ENCODE measurements at regions not wholly inside any gene's neighbourhood (a gene's known extent, or its start where the extent isn't known, plus 50 kb on each side); places are given as distances from the start of the nearest gene placed in this dataset.
"Not testable (repeated sequence)": the region's sequence is repeated elsewhere in the genome, so short reads cannot be mapped to it uniquely, and the experiment has no call there.

GRCh38 chr6:26956078-26956600 is 291.4 kb upstream of the PRSS16 start:
- 1 to 23% methylated on average over 4 to 5 of the region's 20 CpGs for WGBS, 2 donors
- intact Hi-C loops (cut with DNase I; ENCODE audit: low total_unique reads) = not testable (repeated sequence)
- DNase-seq (ENCODE audit: low spot score in 2 of 2) = peak; percentile 14 to 78

GRCh38 chr6:26956601-26957184 is 290.8 kb upstream of the PRSS16 start:
- WGBS, 2 donors = 1% methylated on average over 12 to 27 of the region's 54 CpGs
- DNase-seq (ENCODE audit: low spot score in 2 of 2) = peak; percentile 35 to 94
- intact Hi-C loops (cut with DNase I; ENCODE audit: low total_unique reads) = not testable (repeated sequence)
- peak overlapping the region; percentile 28 for H3K4me3 ChIP-seq (ENCODE audit: low read depth, poor library complexity, severe bottlenecking)

More at GRCh38 chr6:26956078-26956600, 291.4 kb upstream of the PRSS16 start:
- not testable (repeated sequence) for H3K4me3 ChIP-seq (ENCODE audit: low read depth, poor library complexity, severe bottlenecking)

GRCh38 chr6:26957399-26958127 is 289.9 kb upstream of the PRSS16 start:
- intact Hi-C loops (cut with DNase I; ENCODE audit: low total_unique reads); H3K4me3 ChIP-seq (ENCODE audit: low read depth, poor library complexity, severe bottlenecking); DNase-seq (ENCODE audit: low spot score in 2 of 2): not testable (repeated sequence)
- 45 to 68% methylated on average over 6 of the region's 6 CpGs for WGBS, 2 donors

- intact Hi-C loops (cut with DNase I; ENCODE audit: low total_unique reads); DNase-seq (ENCODE audit: low spot score in 2 of 2); H3K4me3 ChIP-seq (ENCODE audit: low read depth, poor library complexity, severe bottlenecking): not testable (repeated sequence)
Observed at GRCh38 chr6:26961236-26961635, 286.3 kb upstream of the PRSS16 start.

GRCh38 chr6:27002447-27002846 is 245.1 kb upstream of the PRSS16 start:
- TF ChIP-seq CTCF (IDR thresholded peaks at IDR 0.05) = no peak
- no peak for TF ChIP-seq POLR2A (IDR thresholded peaks at IDR 0.05)
- DNase-seq (ENCODE audit: low spot score in 2 of 2) = no peak
- intact Hi-C loops (cut with DNase I; ENCODE audit: low total_unique reads) = no loop called here
- WGBS, 2 donors = 91 to 96% methylated on average over 15 of the region's 15 CpGs
- H3K4me3 ChIP-seq (ENCODE audit: low read depth, poor library complexity, severe bottlenecking) = no peak overlapping the region

GRCh38 chr6:27007020-27007419 is 240.5 kb upstream of the PRSS16 start:
- no peak for TF ChIP-seq POLR2A (IDR thresholded peaks at IDR 0.05)
- no peak for TF ChIP-seq CTCF (IDR thresholded peaks at IDR 0.05)
- no peak overlapping the region for H3K4me3 ChIP-seq (ENCODE audit: low read depth, poor library complexity, severe bottlenecking)
- DNase-seq (ENCODE audit: low spot score in 2 of 2) = no peak
- WGBS, 2 donors = 40 to 44% methylated on average over 2 of the region's 2 CpGs
- intact Hi-C loops (cut with DNase I; ENCODE audit: low total_unique reads) = no loop called here

- WGBS, 2 donors = 90 to 92% methylated on average over 10 of the region's 10 CpGs
- H3K4me3 ChIP-seq (ENCODE audit: low read depth, poor library complexity, severe bottlenecking); intact Hi-C loops (cut with DNase I; ENCODE audit: low total_unique reads); DNase-seq (ENCODE audit: low spot score in 2 of 2): not testable (repeated sequence)
Observed at GRCh38 chr6:27008613-27009012, 238.9 kb upstream of the PRSS16 start.

- WGBS, 2 donors = 96 to 98% methylated on average over 2 of the region's 2 CpGs
- DNase-seq (ENCODE audit: low spot score in 2 of 2); H3K4me3 ChIP-seq (ENCODE audit: low read depth, poor library complexity, severe bottlenecking); intact Hi-C loops (cut with DNase I; ENCODE audit: low total_unique reads): not testable (repeated sequence)
Observed at GRCh38 chr6:27014053-27014452, 233.4 kb upstream of the PRSS16 start.

- no peak overlapping the region for H3K4me3 ChIP-seq (ENCODE audit: low read depth, poor library complexity, severe bottlenecking)
- no peak for TF ChIP-seq CTCF (IDR thresholded peaks at IDR 0.05)
- no peak for TF ChIP-seq POLR2A (IDR thresholded peaks at IDR 0.05)
- intact Hi-C loops (cut with DNase I; ENCODE audit: low total_unique reads) = no loop called here
- WGBS, 2 donors = 0 to 56% methylated on average over 1 of the region's 1 CpG
- DNase-seq (ENCODE audit: low spot score in 2 of 2) = no peak
Observed at GRCh38 chr6:27016689-27017088, 230.8 kb upstream of the PRSS16 start.

GRCh38 chr6:27018401-27018800 is 229.1 kb upstream of the PRSS16 start:
- intact Hi-C loops (cut with DNase I; ENCODE audit: low total_unique reads); H3K4me3 ChIP-seq (ENCODE audit: low read depth, poor library complexity, severe bottlenecking); DNase-seq (ENCODE audit: low spot score in 2 of 2): not testable (repeated sequence)
- WGBS, 2 donors = 87 to 93% methylated on average over 6 of the region's 6 CpGs
